HEK293 (cell line): ENCODE measurements at regions not wholly inside any gene's neighbourhood (a gene's known extent, or its start where the extent isn't known, plus 50 kb on each side); places are given as distances from the start of the nearest gene placed in this dataset.

Source experiments
- CTCF ChIA-PET: fragments of 350-600 bp; formaldehyde crosslinking; extraction: SDS; loops from one replicate; lab custom pipeline; 2021; ENCODE audit warnings: antibody characterized with exemption; lab: Yijun Ruan, JAX
- POLR2A ChIA-PET: fragments of 300-600 bp; formaldehyde crosslinking; extraction: SDS; loops from one replicate; lab custom pipeline; 2020; ENCODE audit warnings: antibody characterized with exemption, inconsistent platforms; lab: Yijun Ruan, JAX
- H3K27ac ChIP-seq: fragments of 200-500 bp; sonication (Bioruptor generic); 2 replicates; pipeline ENCODE4 v1.5.1; 2014; ENCODE audit warnings: low read depth, low read length, control low read depth, inconsistent platforms; ENCODE audit errors: extremely low read depth
- H3K36me3 ChIP-seq, 2 experiments: fragments of 200-500 bp in 1 of 2; sonication (Bioruptor generic) in 1 of 2; 1 replicate in 1 of 2; 2 replicates in 1 of 2; pipeline ENCODE4 v1.5.1; 2014 to 2017; ENCODE audit warnings: inconsistent platforms in 2 of 2, low read length in 2 of 2; ENCODE audit not compliant: control insufficient read depth in 2 of 2, insufficient read depth in 1 of 2
- H3K4me1 ChIP-seq: fragments of 200-500 bp; sonication (Bioruptor generic); 2 replicates; pipeline ENCODE4 v1.5.1; 2014; ENCODE audit warnings: mild to moderate bottlenecking, low read length, inconsistent platforms; ENCODE audit not compliant: control insufficient read depth, insufficient read depth
- H3K4me3 ChIP-seq: 2 replicates; pipeline ENCODE4 v1.5.1; 2011; ENCODE audit warnings: low read depth, mild to moderate bottlenecking, control low read depth, low read length, moderate library complexity
- H3K9me3 ChIP-seq: fragments of 200-500 bp; sonication (Bioruptor generic); 2 replicates; pipeline ENCODE4 v1.5.1; 2014; ENCODE audit warnings: low read depth, low read length, inconsistent platforms; ENCODE audit not compliant: control insufficient read depth, insufficient read depth
- ATF2 ChIP-seq: fragments of 450-650 bp; formaldehyde crosslinking; IDR thresholded peaks from 2 replicates; pipeline ENCODE4 v1.5.1; 2016; ENCODE audit warnings: missing biosample characterization, missing genetic modification characterization, low read depth
- ELK4 ChIP-seq: IDR thresholded peaks from 2 replicates; pipeline ENCODE4 v1.6.1; 2011; ENCODE audit warnings: mild to moderate bottlenecking, low read depth, low read length, borderline replicate concordance
- KLF16 ChIP-seq: fragments of 450-650 bp; formaldehyde crosslinking; IDR thresholded peaks from 2 replicates; pipeline ENCODE4 v1.5.1; 2017; ENCODE audit warnings: missing biosample characterization, missing genetic modification characterization
- KLF9 ChIP-seq: fragments of 450-650 bp; formaldehyde crosslinking; IDR thresholded peaks from 2 replicates; pipeline ENCODE4 v1.5.1; 2016; ENCODE audit warnings: missing biosample characterization, missing genetic modification characterization, low read depth
- OSR2 ChIP-seq: fragments of 450-650 bp; formaldehyde crosslinking; IDR thresholded peaks from 2 replicates; pipeline ENCODE4 v1.5.1; 2016; ENCODE audit warnings: missing biosample characterization, missing genetic modification characterization
- SETDB1 ChIP-seq: IDR thresholded peaks from one replicate; pipeline ENCODE4 v1.6.1; 2017; ENCODE audit warnings: mild to moderate bottlenecking, low read length, moderate library complexity, mixed read lengths; ENCODE audit not compliant: insufficient read length
- WT1 ChIP-seq: fragments of 450-650 bp; formaldehyde crosslinking; IDR thresholded peaks from 2 replicates; pipeline ENCODE4 v1.5.1; 2016; ENCODE audit warnings: missing biosample characterization, missing genetic modification characterization
- ZEB2 ChIP-seq: fragments of 450-650 bp; formaldehyde crosslinking; IDR thresholded peaks from 2 replicates; pipeline ENCODE4 v1.5.1; 2016; ENCODE audit warnings: missing biosample characterization, missing genetic modification characterization
- ZNF138 ChIP-seq: fragments of 450-650 bp; formaldehyde crosslinking; IDR thresholded peaks from 2 replicates; pipeline ENCODE4 v1.5.1; 2016; ENCODE audit warnings: missing biosample characterization, missing genetic modification characterization, borderline replicate concordance
- ZNF169 ChIP-seq: fragments of 450-650 bp; formaldehyde crosslinking; IDR thresholded peaks from 2 replicates; pipeline ENCODE4 v1.5.1; 2016; ENCODE audit warnings: missing biosample characterization, missing genetic modification characterization
- ZNF202 ChIP-seq: fragments of 450-650 bp; formaldehyde crosslinking; IDR thresholded peaks from 2 replicates; pipeline ENCODE4 v1.5.1; 2016; ENCODE audit warnings: missing biosample characterization, missing genetic modification characterization, borderline replicate concordance
- ZNF280C ChIP-seq: fragments of 450-650 bp; formaldehyde crosslinking; IDR thresholded peaks from 2 replicates; pipeline ENCODE4 v1.5.1; 2016; ENCODE audit warnings: missing biosample characterization, missing genetic modification characterization
- ZNF311 ChIP-seq: fragments of 450-650 bp; formaldehyde crosslinking; IDR thresholded peaks from 2 replicates; pipeline ENCODE4 v1.5.1; 2017; ENCODE audit warnings: missing biosample characterization, missing genetic modification characterization, borderline replicate concordance
- ZNF394 ChIP-seq: fragments of 450-650 bp; formaldehyde crosslinking; IDR thresholded peaks from 2 replicates; pipeline ENCODE4 v1.5.1; 2016; ENCODE audit warnings: missing biosample characterization, missing genetic modification characterization, mild to moderate bottlenecking, moderate library complexity, borderline replicate concordance
- ZNF416 ChIP-seq: fragments of 450-650 bp; formaldehyde crosslinking; IDR thresholded peaks from 2 replicates; pipeline ENCODE4 v1.5.1; 2016; ENCODE audit warnings: missing biosample characterization, missing genetic modification characterization
- ZNF426 ChIP-seq: fragments of 450-650 bp; formaldehyde crosslinking; IDR thresholded peaks from 2 replicates; pipeline ENCODE4 v1.5.1; 2017; ENCODE audit warnings: missing biosample characterization, missing genetic modification characterization, mild to moderate bottlenecking, inconsistent platforms, moderate library complexity
- ZNF513 ChIP-seq: fragments of 450-650 bp; IDR thresholded peaks from 2 replicates; pipeline ENCODE4 v1.5.1; 2018; ENCODE audit warnings: missing biosample characterization, missing genetic modification characterization
- ZNF530 ChIP-seq: fragments of 450-650 bp; formaldehyde crosslinking; IDR thresholded peaks from 2 replicates; pipeline ENCODE4 v1.5.1; 2016; ENCODE audit warnings: low read depth, missing biosample characterization, missing genetic modification characterization
- ZNF548 ChIP-seq: fragments of 450-650 bp; formaldehyde crosslinking; IDR thresholded peaks from 2 replicates; pipeline ENCODE4 v1.5.1; 2016; ENCODE audit warnings: missing biosample characterization, missing genetic modification characterization
- ZNF560 ChIP-seq: fragments of 450-650 bp; formaldehyde crosslinking; IDR thresholded peaks from 2 replicates; pipeline ENCODE4 v1.5.1; 2017; ENCODE audit warnings: missing biosample characterization, missing genetic modification characterization, borderline replicate concordance
- ZNF624 ChIP-seq: fragments of 450-650 bp; formaldehyde crosslinking; IDR thresholded peaks from 2 replicates; pipeline ENCODE4 v1.5.1; 2017; ENCODE audit warnings: missing biosample characterization, missing genetic modification characterization
- ZNF843 ChIP-seq: fragments of 450-650 bp; formaldehyde crosslinking; IDR thresholded peaks from 2 replicates; pipeline ENCODE4 v1.5.1; 2016; ENCODE audit warnings: missing biosample characterization, missing genetic modification characterization
- ZSCAN4 ChIP-seq: fragments of 450-650 bp; formaldehyde crosslinking; IDR thresholded peaks from 2 replicates; pipeline ENCODE4 v1.5.1; 2017; ENCODE audit warnings: missing biosample characterization, missing genetic modification characterization
- ZXDB ChIP-seq: fragments of 450-650 bp; formaldehyde crosslinking; IDR thresholded peaks from 2 replicates; pipeline ENCODE4 v1.5.1; 2016; ENCODE audit warnings: missing biosample characterization, missing genetic modification characterization

- TF ChIP-seq ZNF548 (no peak), ATF2 (tag by site-specific recombination) (no peak), ZEB2 (tag by site-specific recombination) (no peak), ZNF513 (no peak), ZXDB (no peak), WT1 (tag by site-specific recombination) (no peak), ZNF426 (no peak), ZNF530 (no peak), ELK4 (no peak), ZNF202 (tag by site-specific recombination) (no peak), KLF16 (tag by site-specific recombination) (no peak), OSR2 (tag by site-specific recombination) (no peak), ZNF394 (no peak), ZNF560 (tag by site-specific recombination) (no peak), ZSCAN4 (tag by site-specific recombination) (no peak), ZNF169 (no peak), ZNF280C (tag by site-specific recombination) (no peak)
- Histone ChIP-seq H3K27ac (no peak overlapping the region), H3K4me3 (no peak overlapping the region), H3K9me3 (no peaks in the 10 kb centered on the region), H3K36me3 (no peaks in the 10 kb centered on the region), H3K4me1 (no peaks in the 10 kb centered on the region)
- CTCF ChIA-PET: no interaction called here
- POLR2A ChIA-PET: no interaction called here
Observed at GRCh38 chr7:104048055-104048454, 58.6 kb upstream of the RELN start.

GRCh38 chr7:104045183-104045582 is 55.7 kb upstream of the RELN start:
- Histone ChIP-seq H3K27ac (no peak overlapping the region), H3K36me3 (no peaks in the 10 kb centered on the region), H3K9me3 (no peaks in the 10 kb centered on the region)
- CTCF ChIA-PET: interaction anchor here (0.7 kb wide), 1 partner anchor 9 kb away, joined by 3 read pairs; no protein-coding TSS in a partner anchor
- POLR2A ChIA-PET: no interaction called here
- no peak for TF ChIP-seq ZNF138 (tag by site-specific recombination)
- TF ChIP-seq ZNF624: no peak
- TF ChIP-seq ZNF843 (tag by site-specific recombination): no peak
- no peak for TF ChIP-seq ZNF311 (tag by site-specific recombination)
- no peak for TF ChIP-seq ZNF394
- TF ChIP-seq SETDB1: no peak
- TF ChIP-seq ZNF416 (tag by site-specific recombination): no peak
- TF ChIP-seq KLF9 (tag by site-specific recombination): no peak
- TF ChIP-seq, all 188 proteins: peak for 0
- no peak overlapping the region for H3K4me3 ChIP-seq
- no peaks in the 10 kb centered on the region for H3K4me1 ChIP-seq
